K562 (cell line): ENCODE measurements at regions not wholly inside any gene's neighbourhood (a gene's known extent, or its start where the extent isn't known, plus 50 kb on each side); places are given as distances from the start of the nearest gene placed in this dataset.

Experiments used
- ATAC-seq: fragments of 200-7000 bp; cut with Tn5 transposase; 3 replicates; pipeline ENCODE4 v1.9.1; 2020; ENCODE audit warnings: moderate library complexity
- BruUV-seq: library from RNA; stranded (reverse); fragments of 400-500 nt; replicated peaks from 2 replicates; lab custom pipeline; 2021; lab: Mats Ljungman, UMichigan
- CTCF ChIA-PET: fragments of 300-600 bp; formaldehyde crosslinking; extraction: SDS; loops from one replicate; lab custom pipeline; 2021; ENCODE audit warnings: low intra/inter-chr PET ratio; lab: Yijun Ruan, JAX
- POLR2A ChIA-PET: fragments of 300-600, 350-650 bp; sonication (Branson Sonifier 250); formaldehyde crosslinking; extraction: SDS; loops from one replicate; lab custom pipeline; 2021; ENCODE audit warnings: antibody characterized with exemption, inconsistent platforms; lab: Yijun Ruan, JAX
- DNase-seq, 4 experiments: peaks; one replicate each; pipeline versions ENCODE4 v3.0.0 to v3.0.0-alpha.2; 2011 to 2018; ENCODE audit warnings: low spot score in 3 of 4, mixed read lengths in 3 of 4; ENCODE audit errors: extremely low read depth in 1 of 4
- FAIRE-seq: peaks from 2 replicates; lab custom pipeline; 2011; peaks lifted over from hg19 to GRCh38; lab: Jason Lieb, UNC
- H2AFZ ChIP-seq: 2 replicates; pipeline ENCODE4 v1.6.0; 2011; ENCODE audit warnings: low read depth, low read length, control low read depth, inconsistent platforms
- H3K27ac ChIP-seq: fragments of 200-600 bp; 3 replicates; pipeline ENCODE4 v1.8.0; 2011; ENCODE audit warnings: low read depth, mild to moderate bottlenecking, control low read depth, inconsistent platforms, low read length, moderate library complexity, mixed read lengths; ENCODE audit errors: extremely low read depth
- H3K27me3 ChIP-seq, 2 experiments: fragments of 300-600 bp in 1 of 2; 2 replicates in 1 of 2; 3 replicates in 1 of 2; pipeline versions ENCODE4 v1.6.0 to v1.8.0; 2011; ENCODE audit warnings: inconsistent platforms in 2 of 2, low read length in 2 of 2, mild to moderate bottlenecking in 1 of 2, mixed read lengths in 1 of 2, moderate library complexity in 1 of 2; ENCODE audit not compliant: control insufficient read depth in 2 of 2, insufficient read depth in 2 of 2
- H3K36me3 ChIP-seq: fragments of 300-600 bp; 3 replicates; pipeline ENCODE4 v1.8.0; 2011; ENCODE audit warnings: mild to moderate bottlenecking, low read length, inconsistent platforms; ENCODE audit not compliant: control insufficient read depth, insufficient read depth
- H3K4me1 ChIP-seq, 2 experiments: fragments of 200-600 bp in 1 of 2; replicated peaks in 1 of 2; 2 replicates in 1 of 2; 3 replicates in 1 of 2; pipeline versions ENCODE4 v1.5.1 to v1.8.0; 2011; ENCODE audit warnings: inconsistent platforms in 2 of 2, low read length in 2 of 2, mild to moderate bottlenecking in 1 of 2, mixed read lengths in 1 of 2, moderate library complexity in 1 of 2; ENCODE audit not compliant: control insufficient read depth in 2 of 2, insufficient read depth in 2 of 2
- H3K4me2 ChIP-seq: 2 replicates; pipeline ENCODE4 v1.6.1; 2011; ENCODE audit warnings: low read length, control low read depth, inconsistent platforms, mixed read lengths; ENCODE audit not compliant: insufficient read depth
- H3K4me3 ChIP-seq: fragments of 200-600 bp; sonication (generic), shearing (Covaris generic); 2 replicates; pipeline ENCODE4 v1.5.1; 2016; ENCODE audit warnings: control low read depth, inconsistent platforms
- H3K79me2 ChIP-seq: fragments of 200-600 bp; 3 replicates; pipeline ENCODE4 v1.8.0; 2011; ENCODE audit warnings: low read length, inconsistent platforms; ENCODE audit not compliant: control insufficient read depth, insufficient read depth
- H3K9ac ChIP-seq, 2 experiments: 2 replicates each; pipeline versions ENCODE4 v1.6.0 to v1.6.1; 2011; ENCODE audit warnings: low read depth in 2 of 2, low read length in 2 of 2, control low read depth in 1 of 2, inconsistent platforms in 1 of 2, mild to moderate bottlenecking in 1 of 2, mixed read lengths in 1 of 2; ENCODE audit not compliant: insufficient read depth in 1 of 2
- H3K9me1 ChIP-seq: one replicate; pipeline ENCODE4 v1.6.0; 2011; ENCODE audit warnings: inconsistent platforms, mild to moderate bottlenecking, low read length, moderate library complexity; ENCODE audit not compliant: control insufficient read depth, insufficient read depth
- H3K9me3 ChIP-seq: replicated peaks from 2 replicates; pipeline ENCODE4 v1.5.1; 2011; ENCODE audit warnings: low read depth, low read length, inconsistent platforms; ENCODE audit not compliant: control insufficient read depth, insufficient read depth
- H4K20me1 ChIP-seq: replicated peaks from 2 replicates; pipeline ENCODE4 v1.6.1; 2011; ENCODE audit warnings: low read length, inconsistent platforms, mixed read lengths; ENCODE audit not compliant: control insufficient read depth, insufficient read depth
- ATF3 ChIP-seq, 2 experiments: fragments of 450-650 bp in 1 of 2; sonication (generic) in 1 of 2; formaldehyde crosslinking in 1 of 2; IDR thresholded peaks in 1 of 2; conservative IDR thresholded peaks in 1 of 2; 2 replicates each; pipeline versions ENCODE4 v1.6.1 to v1.8.1; 2016 to 2023; ENCODE audit warnings: mild to moderate bottlenecking in 2 of 2, moderate library complexity in 2 of 2, inconsistent platforms in 1 of 2, missing genetic modification reagents in 1 of 2
- CBX1 ChIP-seq: sonication (generic); IDR thresholded peaks from 2 replicates; pipeline ENCODE4 v1.6.1; 2016; ENCODE audit warnings: antibody characterized with exemption, low read depth, mild to moderate bottlenecking
- CBX5 ChIP-seq: IDR thresholded peaks from 2 replicates; pipeline ENCODE4 v1.6.1; 2014; ENCODE audit warnings: low read depth, borderline replicate concordance
- MXD1 ChIP-seq: fragments of 250-450 bp; sonication (Bioruptor Pico); IDR thresholded peaks from 2 replicates; pipeline ENCODE4 v1.8.0; 2021; ENCODE audit warnings: borderline replicate concordance, mild to moderate bottlenecking, moderate library complexity; ENCODE audit not compliant: poor library complexity, severe bottlenecking
- NR2F6 ChIP-seq: fragments of 450-650 bp; formaldehyde crosslinking; IDR thresholded peaks from 2 replicates; pipeline ENCODE4 v1.4.0; 2020; ENCODE audit warnings: mild to moderate bottlenecking
- PCBP1 ChIP-seq: fragments of 200-400 bp; formaldehyde crosslinking; IDR thresholded peaks from 2 replicates; pipeline ENCODE4 v1.6.1; 2018; ENCODE audit warnings: mild to moderate bottlenecking, low read depth, low read length; ENCODE audit not compliant: poor library complexity, severe bottlenecking
- TRIM28 ChIP-seq: fragments of 450-650 bp; IDR thresholded peaks from 2 replicates; pipeline ENCODE4 v1.6.1; 2017
- ZBTB33 ChIP-seq: sonication (generic); formaldehyde crosslinking; IDR thresholded peaks from 2 replicates; pipeline ENCODE4 v1.8.1; 2023; ENCODE audit warnings: mild to moderate bottlenecking, missing genetic modification reagents
- ZBTB49 ChIP-seq: sonication (generic); formaldehyde crosslinking; IDR thresholded peaks from 2 replicates; pipeline ENCODE4 v1.8.0; 2022; ENCODE audit warnings: missing genetic modification reagents, mild to moderate bottlenecking, borderline replicate concordance
- ZKSCAN8 ChIP-seq: fragments of 200-800 bp; sonication (Bioruptor generic); IDR thresholded peaks from 2 replicates; pipeline ENCODE4 v1.6.1; 2016; ENCODE audit warnings: missing genetic modification characterization, missing compliant biosample characterization
- ZNF449 ChIP-seq: fragments of 250-450 bp; sonication (Bioruptor Pico); IDR thresholded peaks from 2 replicates; pipeline ENCODE4 v1.8.0; 2022; ENCODE audit warnings: moderate library complexity, mild to moderate bottlenecking, inconsistent platforms
- ZNF75A ChIP-seq: fragments of 450-650 bp; formaldehyde crosslinking; IDR thresholded peaks from 2 replicates; pipeline ENCODE4 v1.4.0; 2020; ENCODE audit warnings: mild to moderate bottlenecking
- ZSCAN29 ChIP-seq: fragments of 450-650 bp; IDR thresholded peaks from 2 replicates; pipeline ENCODE4 v1.6.1; 2017
- WGBS: fragments of 100-300 bp; shearing (Covaris generic); methylation state at CpG from one replicate; pipeline ENCODE4 v1.1.6; 2016; ENCODE audit warnings: low coverage, mixed read lengths; ENCODE audit not compliant: insufficient coverage; ENCODE audit errors: missing lambda C conversion rate; 5-methylcytosine and 5-hydroxymethylcytosine counted together
- in situ Hi-C: fragments of 300-500 bp; cut with MboI; formaldehyde crosslinking; loops from 4 replicates; pipeline ENCODE4 v1.15.0; 2018; ENCODE audit warnings: inconsistent platforms, mixed read lengths
- intact Hi-C: fragments of 100-400 bp; cut with micrococcal nuclease; formaldehyde crosslinking; loops from 2 replicates; pipeline ENCODE4 v1.14.2; 2022

- no peak for ATAC-seq
These were observed 218.0 kb upstream of the CRIM1 start for GRCh38 chr2:36137612-36138011.

More at GRCh38 chr2:36137612-36138011, 218.0 kb upstream of the CRIM1 start:
- WGBS = 0% methylated on average over 2 of the region's 3 CpGs
- DNase-seq = no peak
- Histone ChIP-seq H3K9me1 (no peaks in the 10 kb centered on the region), H3K9ac (no peak overlapping the region), H3K4me1 (no peaks in the 10 kb centered on the region), H3K36me3 (no peaks in the 10 kb centered on the region), H3K4me3 (no peak overlapping the region), H3K4me2 (no peak overlapping the region), H3K27me3 (no peaks in the 10 kb centered on the region), H3K9me3 (no peaks in the 10 kb centered on the region; the same call in 1 of the 2 replicates), H3K27ac (no peak overlapping the region), H3K79me2 (no peaks in the 10 kb centered on the region), H2AFZ (no peak overlapping the region), H4K20me1 (no peaks in the 10 kb centered on the region)
- intact Hi-C loops (no loop called here), in situ Hi-C loops (no loop called here)
- no peak for FAIRE-seq
- ChIA-PET POLR2A (no interaction called here), CTCF (no interaction called here)
- BruUV-seq = no TSS peak
- TF ChIP-seq ATF3 (IDR thresholded peaks at IDR 0.05) (no peak), ATF3 (CRISPR knock-in tag; conservative IDR thresholded peaks at IDR 0.05) (no peak), PCBP1 (no peak), ZSCAN29 (no peak), CBX5 (no peak), ZKSCAN8 (CRISPR knock-in tag) (no peak), ZBTB33 (CRISPR knock-in tag) (no peak), ZBTB49 (CRISPR knock-in tag) (no peak), ZNF75A (CRISPR knock-in tag) (no peak), ZNF449 (CRISPR knock-in tag) (no peak), NR2F6 (no peak), MXD1 (CRISPR knock-in tag) (no peak), CBX1 (no peak), TRIM28 (no peak)
